AG09309 (cell line): ENCODE measurements at regions not wholly inside any gene's neighbourhood (a gene's known extent, or its start where the extent isn't known, plus 50 kb on each side); places are given as distances from the start of the nearest gene placed in this dataset.

Experiments used
- DNase-seq: peaks from one replicate; pipeline ENCODE4 v3.0.0-alpha.2; 2010; ENCODE audit warnings: low read depth
- H3K4me3 ChIP-seq: 2 replicates; pipeline ENCODE4 v1.5.1; 2011; ENCODE audit warnings: mild to moderate bottlenecking, low read depth, low read length, moderate library complexity; ENCODE audit not compliant: control insufficient read depth
- CTCF ChIP-seq: IDR thresholded peaks from 2 replicates; pipeline ENCODE4 v1.5.1; 2011; ENCODE audit warnings: mild to moderate bottlenecking, low read depth, low read length, inconsistent platforms; ENCODE audit not compliant: insufficient read depth, control insufficient read depth; ENCODE audit errors: missing control alignments

DNA sequence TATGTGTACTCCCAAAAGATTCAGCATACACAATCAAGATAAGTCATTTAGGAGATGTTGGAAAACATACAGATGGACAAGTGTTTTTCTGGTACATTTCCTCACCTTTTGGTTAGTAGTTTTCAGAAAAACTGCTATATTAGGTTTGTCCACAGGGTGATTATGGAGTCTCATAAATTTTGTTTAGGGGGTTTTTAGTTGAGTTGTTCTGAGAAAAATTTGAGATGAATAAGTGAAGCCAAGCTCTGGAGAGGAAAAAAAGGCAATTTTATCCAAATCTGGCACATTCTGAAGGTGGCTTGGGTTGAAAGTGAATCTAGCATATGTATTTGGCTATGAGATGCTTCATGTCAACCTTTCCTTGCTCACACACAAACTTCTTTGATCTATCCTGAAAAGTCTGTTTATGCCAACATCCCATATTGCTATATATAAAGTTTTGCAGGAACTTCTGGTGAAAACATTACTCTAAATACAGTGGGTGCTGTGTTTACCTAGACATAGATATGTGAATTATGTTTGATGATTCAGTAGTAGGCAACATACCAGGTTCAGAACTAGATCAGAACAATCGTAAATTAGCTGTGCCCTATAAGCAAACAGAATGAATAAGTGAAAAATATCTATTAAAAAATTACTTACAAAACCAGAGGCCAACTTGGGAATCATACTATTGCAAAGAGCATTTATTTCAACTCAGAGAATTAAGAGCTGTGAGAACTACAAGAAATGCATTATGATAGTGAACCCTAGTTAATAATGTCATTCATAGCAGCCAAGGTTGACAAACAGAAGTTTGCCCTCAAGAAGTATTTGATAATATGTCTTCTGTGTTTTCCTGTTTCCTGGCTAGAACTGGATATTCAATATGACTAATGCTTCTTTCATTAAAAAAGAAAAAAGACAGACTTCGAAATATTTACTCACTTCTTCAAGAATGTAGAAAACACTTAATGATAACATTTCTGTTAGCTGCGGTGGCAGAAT lies 552.0 kb downstream of the IRS1 start:
- no peak overlapping the region for H3K4me3 ChIP-seq
- no peak for TF ChIP-seq CTCF
- no peak for DNase-seq

DNA sequence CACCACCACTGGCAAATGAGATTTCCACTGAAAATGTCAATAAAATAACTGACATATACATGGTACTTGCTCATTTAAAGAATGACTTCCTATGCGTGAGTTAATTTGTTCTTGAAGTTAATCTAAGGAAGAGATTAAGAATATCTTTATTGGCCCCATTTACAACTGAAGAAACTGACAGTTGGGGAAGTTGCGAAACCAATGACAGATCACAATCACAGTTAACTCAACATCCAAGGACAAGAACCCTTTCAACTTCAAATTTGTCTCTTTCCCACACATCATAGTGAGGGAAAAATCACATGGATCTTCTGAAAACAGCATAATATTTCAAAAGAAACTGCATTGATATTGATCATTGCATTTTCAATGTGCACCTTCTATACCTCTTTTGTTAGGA lies 565.4 kb downstream of the IRS1 start:
- no peak for DNase-seq
- H3K4me3 ChIP-seq: no peak overlapping the region
- no peak for TF ChIP-seq CTCF

DNA sequence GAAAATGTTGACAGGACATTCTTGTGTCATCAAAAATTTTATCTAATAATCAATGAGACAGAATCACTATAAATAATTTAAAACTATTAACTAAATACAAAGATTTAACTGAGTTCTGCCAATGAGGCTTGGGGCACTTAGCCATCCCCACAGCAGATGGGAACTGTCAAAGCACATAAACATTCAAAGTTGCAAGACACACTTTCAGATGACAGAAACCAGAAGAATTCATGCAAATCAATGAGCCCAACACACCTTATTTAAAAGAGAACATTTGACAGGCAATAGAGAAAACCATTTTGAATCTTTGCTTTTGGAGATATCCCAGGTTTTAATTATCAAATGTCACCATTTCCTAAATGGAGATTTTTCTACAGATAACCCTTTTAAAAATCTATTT lies 566.2 kb downstream of the IRS1 start:
- TF ChIP-seq CTCF: no peak
- H3K4me3 ChIP-seq: no peak overlapping the region
- no peak for DNase-seq

- no peak for TF ChIP-seq CTCF
- H3K4me3 ChIP-seq: no peak overlapping the region
- no peak for DNase-seq
These were observed 571.5 kb downstream of the IRS1 start for GRCh38 chr2:226228080-226228479.

GRCh38 chr2:226227341-226227740 lies 572.3 kb downstream of the IRS1 start:
- no peak for DNase-seq
- H3K4me3 ChIP-seq: no peak overlapping the region
- TF ChIP-seq CTCF: no peak

DNA sequence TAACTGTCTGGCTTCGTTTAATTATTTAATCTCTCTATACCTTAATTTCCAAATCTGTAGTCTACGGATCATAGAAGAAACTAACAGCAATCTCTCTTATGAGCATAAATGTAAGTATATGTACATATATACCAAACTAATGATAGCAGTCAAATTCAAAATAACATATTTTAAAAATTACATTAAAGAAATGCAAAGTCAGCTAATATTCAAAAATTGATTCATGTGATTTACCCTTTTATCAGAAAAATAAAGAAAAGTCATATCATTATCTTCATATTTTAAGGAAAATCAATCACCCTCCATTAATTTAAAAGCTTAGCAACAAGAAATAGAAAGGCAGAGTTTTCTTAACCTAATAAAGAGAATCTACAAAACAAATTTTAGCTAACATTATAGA lies 575.9 kb downstream of the IRS1 start:
- no peak for DNase-seq
- no peak for TF ChIP-seq CTCF
- H3K4me3 ChIP-seq: no peak overlapping the region
